RWPE2 (cell line): ENCODE measurements at regions not wholly inside any gene's neighbourhood (a gene's known extent, or its start where the extent isn't known, plus 50 kb on each side); places are given as distances from the start of the nearest gene placed in this dataset.
"Not testable (repeated sequence)": the region's sequence is repeated elsewhere in the genome, so short reads cannot be mapped to it uniquely, and the experiment has no call there.

Experiments
- ATAC-seq: fragments of 200-7000 bp; cut with Tn5 transposase; 3 replicates; pipeline ENCODE4 v1.9.1; 2021; ENCODE audit warnings: low read depth
- DNase-seq: peaks from one replicate; pipeline ENCODE4 v3.0.0-alpha.2; 2020; ENCODE audit warnings: low spot score
- H3K27ac ChIP-seq: fragments of 450-650 bp; 2 replicates; pipeline ENCODE4 v1.5.1; 2017; ENCODE audit warnings: mild to moderate bottlenecking; ENCODE audit not compliant: poor library complexity, severe bottlenecking
- H3K27me3 ChIP-seq: fragments of 250-450 bp; sonication (Bioruptor Pico); 2 replicates; pipeline ENCODE4 v1.5.1; 2021; ENCODE audit warnings: mild to moderate bottlenecking, moderate library complexity; ENCODE audit not compliant: insufficient read depth, poor library complexity, severe bottlenecking
- H3K36me3 ChIP-seq: fragments of 250-450 bp; sonication (Bioruptor Pico); 2 replicates; pipeline ENCODE4 v1.5.1; 2020; ENCODE audit warnings: low read depth, mild to moderate bottlenecking, moderate library complexity
- H3K4me1 ChIP-seq: fragments of 250-450 bp; sonication (Bioruptor Pico); 2 replicates; pipeline ENCODE4 v1.5.1; 2021; ENCODE audit warnings: mild to moderate bottlenecking, moderate library complexity; ENCODE audit not compliant: insufficient read depth, poor library complexity, severe bottlenecking
- H3K4me3 ChIP-seq: fragments of 250-450 bp; sonication (Bioruptor Pico); 2 replicates; pipeline ENCODE4 v1.5.1; 2021; ENCODE audit warnings: mild to moderate bottlenecking, moderate library complexity; ENCODE audit not compliant: severe bottlenecking
- H3K9me3 ChIP-seq: fragments of 250-450 bp; sonication (Bioruptor Pico); 2 replicates; pipeline ENCODE4 v1.5.1; 2021; ENCODE audit warnings: mild to moderate bottlenecking, moderate library complexity; ENCODE audit not compliant: severe bottlenecking
- CTCF ChIP-seq: fragments of 450-650 bp; IDR thresholded peaks from one replicate; pipeline ENCODE4 v1.5.1; 2017; ENCODE audit warnings: mild to moderate bottlenecking, moderate library complexity; ENCODE audit not compliant: poor library complexity, severe bottlenecking

- Histone ChIP-seq H3K27ac (no peak overlapping the region), H3K4me3 (no peak overlapping the region), H3K27me3 (no peaks in the 10 kb centered on the region), H3K36me3 (no peaks in the 10 kb centered on the region), H3K4me1 (no peaks in the 10 kb centered on the region), H3K9me3 (no peaks in the 10 kb centered on the region)
- TF ChIP-seq CTCF: no peak
- ATAC-seq (no peak), DNase-seq (no peak)
These were observed 598.1 kb upstream of the GOLIM4 start for GRCh38 chr3:168693870-168694269.

- Histone ChIP-seq H3K27me3 (peaks cover 3% of the 10 kb centered on the region), H3K4me1 (no peaks in the 10 kb centered on the region), H3K27ac (no peak overlapping the region), H3K4me3 (no peak overlapping the region), H3K36me3 (no peaks in the 10 kb centered on the region), H3K9me3 (no peaks in the 10 kb centered on the region)
- TF ChIP-seq CTCF: no peak
- DNase-seq (no peak), ATAC-seq (no peak)
These were observed 592.5 kb upstream of the GOLIM4 start for GRCh38 chr3:168688267-168688666.

GRCh38 chr3:168684519-168684918, 588.8 kb upstream of the GOLIM4 start:
- H3K27ac ChIP-seq: no peak overlapping the region
- ATAC-seq (no peak), DNase-seq (no peak)
- no peak for TF ChIP-seq CTCF
- H3K4me3 ChIP-seq: no peak overlapping the region
- no peaks in the 10 kb centered on the region for H3K36me3 ChIP-seq
- peaks cover 7% of the 10 kb centered on the region for H3K27me3 ChIP-seq
- no peaks in the 10 kb centered on the region for H3K4me1 ChIP-seq
- H3K9me3 ChIP-seq: no peaks in the 10 kb centered on the region

GRCh38 chr3:168678730-168679129, 583.0 kb upstream of the GOLIM4 start:
- H3K27me3 ChIP-seq: peaks cover 3% of the 10 kb centered on the region
- H3K4me3 ChIP-seq: no peak overlapping the region
- H3K4me1 ChIP-seq: no peaks in the 10 kb centered on the region
- no peaks in the 10 kb centered on the region for H3K9me3 ChIP-seq
- no peak for TF ChIP-seq CTCF
- no peaks in the 10 kb centered on the region for H3K36me3 ChIP-seq
- no peak overlapping the region for H3K27ac ChIP-seq
- DNase-seq (no peak), ATAC-seq (no peak)

GRCh38 chr3:168671091-168671490, 575.4 kb upstream of the GOLIM4 start:
- no peaks in the 10 kb centered on the region for H3K9me3 ChIP-seq
- ATAC-seq (no peak), DNase-seq (no peak)
- TF ChIP-seq CTCF: no peak
- no peaks in the 10 kb centered on the region for H3K4me1 ChIP-seq
- H3K4me3 ChIP-seq: no peak overlapping the region
- no peaks in the 10 kb centered on the region for H3K36me3 ChIP-seq
- peaks cover 4% of the 10 kb centered on the region for H3K27me3 ChIP-seq
- no peak overlapping the region for H3K27ac ChIP-seq

GRCh38 chr3:168660879-168661657, 565.3 kb upstream of the GOLIM4 start:
- not testable (repeated sequence) for H3K36me3 ChIP-seq, H3K9me3 ChIP-seq, H3K4me3 ChIP-seq, H3K27ac ChIP-seq, DNase-seq, H3K27me3 ChIP-seq, ATAC-seq, H3K4me1 ChIP-seq
